IPS-15b (cell line): ENCODE measurements at regions not wholly inside any gene's neighbourhood (a gene's known extent, or its start where the extent isn't known, plus 50 kb on each side); places are given as distances from the start of the nearest gene placed in this dataset.

Experiments used
- H3K27me3 ChIP-seq: one replicate; pipeline ENCODE4 v1.6.1; 2013; ENCODE audit warnings: low read length; ENCODE audit not compliant: control insufficient read depth, insufficient read depth
- H3K36me3 ChIP-seq: one replicate; pipeline ENCODE4 v1.6.1; 2013; ENCODE audit warnings: low read length; ENCODE audit not compliant: control insufficient read depth, insufficient read depth
- H3K4me1 ChIP-seq: one replicate; pipeline ENCODE4 v1.6.1; 2013; ENCODE audit warnings: mild to moderate bottlenecking, low read length; ENCODE audit not compliant: control insufficient read depth, insufficient read depth
- H3K4me3 ChIP-seq: one replicate; pipeline ENCODE4 v1.5.1; 2013; ENCODE audit warnings: low read depth, low read length
- H3K9ac ChIP-seq: one replicate; pipeline ENCODE4 v1.6.1; 2013; ENCODE audit warnings: low read depth, mild to moderate bottlenecking, low read length
- H3K9me3 ChIP-seq: one replicate; pipeline ENCODE4 v1.6.1; 2013; ENCODE audit warnings: mild to moderate bottlenecking, low read length; ENCODE audit not compliant: control insufficient read depth, insufficient read depth

GRCh38 chr16:86709902-86710601 is 131.7 kb downstream of the FOXL1 start:
- Histone ChIP-seq H3K27me3 (no peaks in the 10 kb centered on the region), H3K36me3 (no peaks in the 10 kb centered on the region), H3K9me3 (no peaks in the 10 kb centered on the region), H3K4me1 (no peaks in the 10 kb centered on the region), H3K4me3 (no peak overlapping the region), H3K9ac (no peak overlapping the region)

- Histone ChIP-seq H3K9ac (no peak overlapping the region), H3K9me3 (no peaks in the 10 kb centered on the region), H3K4me1 (no peaks in the 10 kb centered on the region), H3K27me3 (no peaks in the 10 kb centered on the region), H3K36me3 (no peaks in the 10 kb centered on the region), H3K4me3 (no peak overlapping the region)
These were observed 132.2 kb downstream of the FOXL1 start for GRCh38 chr16:86710602-86710950.

GRCh38 chr16:86712158-86713009 is 134.0 kb downstream of the FOXL1 start:
- H3K27me3 ChIP-seq: no peaks in the 10 kb centered on the region
- H3K9ac ChIP-seq: no peak overlapping the region
- no peak overlapping the region for H3K4me3 ChIP-seq
- H3K36me3 ChIP-seq: no peaks in the 10 kb centered on the region
- H3K9me3 ChIP-seq: no peaks in the 10 kb centered on the region
- no peaks in the 10 kb centered on the region for H3K4me1 ChIP-seq

- no peaks in the 10 kb centered on the region for H3K36me3 ChIP-seq
- no peak overlapping the region for H3K9ac ChIP-seq
- H3K4me3 ChIP-seq: no peak overlapping the region
- no peaks in the 10 kb centered on the region for H3K4me1 ChIP-seq
- no peaks in the 10 kb centered on the region for H3K27me3 ChIP-seq
- H3K9me3 ChIP-seq: no peaks in the 10 kb centered on the region
These were observed 134.8 kb downstream of the FOXL1 start for GRCh38 chr16:86713021-86713631.

GRCh38 chr16:86714166-86714565 is 135.8 kb downstream of the FOXL1 start:
- H3K4me1 ChIP-seq: no peaks in the 10 kb centered on the region
- H3K9ac ChIP-seq: no peak overlapping the region
- H3K27me3 ChIP-seq: no peaks in the 10 kb centered on the region
- H3K4me3 ChIP-seq: no peak overlapping the region
- H3K36me3 ChIP-seq: no peaks in the 10 kb centered on the region
- no peaks in the 10 kb centered on the region for H3K9me3 ChIP-seq

GRCh38 chr16:86716649-86717048 is 138.3 kb downstream of the FOXL1 start:
- no peaks in the 10 kb centered on the region for H3K27me3 ChIP-seq

GRCh38 chr16:86718118-86718517 is 139.8 kb downstream of the FOXL1 start:
- H3K9ac ChIP-seq: no peak overlapping the region
- no peaks in the 10 kb centered on the region for H3K9me3 ChIP-seq
- H3K27me3 ChIP-seq: no peaks in the 10 kb centered on the region
- H3K36me3 ChIP-seq: no peaks in the 10 kb centered on the region
- no peak overlapping the region for H3K4me3 ChIP-seq
- H3K4me1 ChIP-seq: no peaks in the 10 kb centered on the region

More at GRCh38 chr16:86716649-86717048, 138.3 kb downstream of the FOXL1 start:
- H3K4me3 ChIP-seq: no peak overlapping the region
- H3K4me1 ChIP-seq: no peaks in the 10 kb centered on the region
- H3K9me3 ChIP-seq: no peaks in the 10 kb centered on the region
- H3K36me3 ChIP-seq: no peaks in the 10 kb centered on the region
- no peak overlapping the region for H3K9ac ChIP-seq

GRCh38 chr16:86722970-86723369 is 144.6 kb downstream of the FOXL1 start:
- no peaks in the 10 kb centered on the region for H3K9me3 ChIP-seq
- H3K36me3 ChIP-seq: no peaks in the 10 kb centered on the region
- H3K9ac ChIP-seq: no peak overlapping the region
- no peak overlapping the region for H3K4me3 ChIP-seq
- no peaks in the 10 kb centered on the region for H3K27me3 ChIP-seq
- no peaks in the 10 kb centered on the region for H3K4me1 ChIP-seq

GRCh38 chr16:86723689-86724088 is 145.3 kb downstream of the FOXL1 start:
- no peaks in the 10 kb centered on the region for H3K9me3 ChIP-seq
- H3K4me3 ChIP-seq: no peak overlapping the region
- H3K4me1 ChIP-seq: no peaks in the 10 kb centered on the region
- no peak overlapping the region for H3K9ac ChIP-seq
- peaks cover 3% of the 10 kb centered on the region for H3K27me3 ChIP-seq
- no peaks in the 10 kb centered on the region for H3K36me3 ChIP-seq

GRCh38 chr16:86725401-86725800 is 147.1 kb downstream of the FOXL1 start:
- H3K4me3 ChIP-seq: no peak overlapping the region
- no peaks in the 10 kb centered on the region for H3K9me3 ChIP-seq
- no peak overlapping the region for H3K9ac ChIP-seq
- H3K27me3 ChIP-seq: peaks cover 5% of the 10 kb centered on the region
- no peaks in the 10 kb centered on the region for H3K4me1 ChIP-seq
- H3K36me3 ChIP-seq: no peaks in the 10 kb centered on the region

- Histone ChIP-seq H3K9ac (no peak overlapping the region), H3K27me3 (peaks cover 5% of the 10 kb centered on the region), H3K4me1 (no peaks in the 10 kb centered on the region), H3K9me3 (no peaks in the 10 kb centered on the region), H3K36me3 (no peaks in the 10 kb centered on the region), H3K4me3 (no peak overlapping the region)
These were observed 148.0 kb downstream of the FOXL1 start for GRCh38 chr16:86726340-86726739.

- Histone ChIP-seq H3K27me3 (peaks cover 9% of the 10 kb centered on the region), H3K9ac (no peak overlapping the region), H3K4me1 (no peaks in the 10 kb centered on the region), H3K36me3 (no peaks in the 10 kb centered on the region), H3K4me3 (no peak overlapping the region), H3K9me3 (no peaks in the 10 kb centered on the region)
These were observed 148.8 kb downstream of the FOXL1 start for GRCh38 chr16:86727131-86727530.
